ENCODE measurements at regions not wholly inside any gene's neighbourhood (a gene's known extent, or its start where the extent isn't known, plus 50 kb on each side); places are given as distances from the start of the nearest gene placed in this dataset.
A peak's percentile ranks its signal among the peaks of the same experiment; 100 is the strongest.

DNA sequence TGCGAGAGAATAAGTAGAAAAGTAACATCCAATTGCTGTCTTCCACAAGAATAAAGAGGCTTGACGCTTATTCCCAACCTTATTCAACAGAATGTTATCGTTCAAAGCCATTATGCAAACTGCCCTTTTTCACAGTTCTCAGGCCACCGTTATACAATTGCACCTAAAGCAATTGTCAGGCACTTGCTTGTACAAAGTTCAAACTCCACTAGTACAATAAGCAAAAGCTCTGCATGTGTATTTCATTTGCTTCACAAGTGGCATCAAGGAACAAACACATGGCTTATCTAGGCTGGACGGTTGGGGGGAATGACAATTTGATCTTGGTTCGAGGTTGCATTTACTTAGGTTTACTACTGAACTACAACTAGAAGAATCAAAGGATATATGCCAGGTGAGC is 815.6 kb downstream of the EFNB2 start:
- no peak overlapping the region for H3K27ac ChIP-seq
- ATAC-seq (no peak), DNase-seq (no peak)
- no peaks in the 10 kb centered on the region for H3K4me1 ChIP-seq
- H3K4me3 ChIP-seq: no peak overlapping the region
- WGBS, 2 donors: 52 to 60% methylated on average over 6 of the region's 6 CpGs
- intact Hi-C loops (cut with DNase I): no loop called here
- H3K36me3 ChIP-seq (replicated peaks in 1 of 2; ENCODE audit: insufficient read depth in 1 of 2, low read depth in 2 of 2): no peaks in the 10 kb centered on the region
- no peaks in the 10 kb centered on the region for H3K27me3 ChIP-seq
- no peak for TF ChIP-seq POLR2A (IDR thresholded peaks at IDR 0.05)
- TF ChIP-seq, protein P1, sequence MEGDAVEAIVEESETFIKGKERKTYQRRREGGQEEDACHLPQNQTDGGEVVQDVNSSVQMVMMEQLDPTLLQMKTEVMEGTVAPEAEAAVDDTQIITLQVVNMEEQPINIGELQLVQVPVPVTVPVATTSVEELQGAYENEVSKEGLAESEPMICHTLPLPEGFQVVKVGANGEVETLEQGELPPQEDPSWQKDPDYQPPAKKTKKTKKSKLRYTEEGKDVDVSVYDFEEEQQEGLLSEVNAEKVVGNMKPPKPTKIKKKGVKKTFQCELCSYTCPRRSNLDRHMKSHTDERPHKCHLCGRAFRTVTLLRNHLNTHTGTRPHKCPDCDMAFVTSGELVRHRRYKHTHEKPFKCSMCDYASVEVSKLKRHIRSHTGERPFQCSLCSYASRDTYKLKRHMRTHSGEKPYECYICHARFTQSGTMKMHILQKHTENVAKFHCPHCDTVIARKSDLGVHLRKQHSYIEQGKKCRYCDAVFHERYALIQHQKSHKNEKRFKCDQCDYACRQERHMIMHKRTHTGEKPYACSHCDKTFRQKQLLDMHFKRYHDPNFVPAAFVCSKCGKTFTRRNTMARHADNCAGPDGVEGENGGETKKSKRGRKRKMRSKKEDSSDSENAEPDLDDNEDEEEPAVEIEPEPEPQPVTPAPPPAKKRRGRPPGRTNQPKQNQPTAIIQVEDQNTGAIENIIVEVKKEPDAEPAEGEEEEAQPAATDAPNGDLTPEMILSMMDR (IDR thresholded peaks at IDR 0.05): no peak
- H3K9me3 ChIP-seq: no peaks in the 10 kb centered on the region

DNA sequence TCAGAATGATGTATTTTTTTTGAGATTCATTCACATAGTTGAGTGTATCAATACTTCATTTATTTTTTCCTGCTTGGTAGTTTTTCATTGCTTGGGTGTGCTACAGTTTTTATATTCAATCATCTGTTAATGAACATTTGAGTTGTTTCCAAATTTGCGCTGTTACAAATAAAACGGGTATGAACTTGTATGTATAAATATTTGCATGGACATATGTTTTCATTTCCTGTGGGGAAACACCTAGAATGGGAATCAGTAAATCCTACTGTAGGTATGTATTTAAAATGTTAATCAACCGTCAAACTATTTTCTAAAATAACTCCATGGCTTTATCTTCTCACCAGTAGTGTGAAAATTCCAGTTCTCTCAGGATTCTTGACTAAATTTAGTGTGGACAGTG is 826.3 kb downstream of the EFNB2 start:
- H3K9me3 ChIP-seq: no peaks in the 10 kb centered on the region
- 76 to 78% methylated on average over 3 of the region's 3 CpGs for WGBS, 2 donors
- H3K4me1 ChIP-seq: no peaks in the 10 kb centered on the region
- ATAC-seq (no peak), DNase-seq (no peak)
- H3K4me3 ChIP-seq: no peak overlapping the region
- no peak overlapping the region for H3K27ac ChIP-seq
- intact Hi-C loops (cut with DNase I): no loop called here
- no peaks in the 10 kb centered on the region for H3K27me3 ChIP-seq
- TF ChIP-seq, protein P1 (IDR thresholded peaks at IDR 0.05): no peak
- no peaks in the 10 kb centered on the region for H3K36me3 ChIP-seq (replicated peaks in 1 of 2; ENCODE audit: insufficient read depth in 1 of 2, low read depth in 2 of 2)

DNA sequence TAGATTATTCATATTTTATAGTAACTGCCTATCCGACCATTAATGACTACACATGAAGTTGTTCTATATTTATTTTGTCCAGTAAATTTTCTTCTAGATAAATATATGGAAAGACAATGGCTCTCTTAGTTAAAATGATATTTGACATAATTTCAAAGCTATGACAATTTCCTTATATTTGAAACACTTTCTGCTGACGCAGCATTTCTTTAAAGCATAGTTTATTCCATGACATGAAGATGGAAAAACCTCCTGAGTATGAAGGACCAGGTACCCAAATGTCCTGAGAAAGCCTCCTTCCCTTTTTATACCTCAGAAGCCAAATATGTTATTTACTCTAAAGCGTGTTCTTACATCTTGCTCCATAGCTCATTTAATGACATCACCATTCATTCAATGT is 831.6 kb downstream of the EFNB2 start:
- H3K27me3 ChIP-seq: no peaks in the 10 kb centered on the region
- no peaks in the 10 kb centered on the region for H3K9me3 ChIP-seq
- WGBS, 2 donors: 72 to 82% methylated on average over 3 of the region's 3 CpGs
- TF ChIP-seq, protein P1 (IDR thresholded peaks at IDR 0.05): no peak
- no peak for TF ChIP-seq POLR2A (IDR thresholded peaks at IDR 0.05)
- peaks cover 14% of the 10 kb centered on the region for H3K4me1 ChIP-seq
- DNase-seq: no peak
- intact Hi-C loops (cut with DNase I): no loop called here
- no peak overlapping the region for H3K27ac ChIP-seq
- ATAC-seq: no peak
- H3K36me3 ChIP-seq (replicated peaks in 1 of 2; ENCODE audit: insufficient read depth in 1 of 2, low read depth in 2 of 2): no peaks in the 10 kb centered on the region
- no peak overlapping the region for H3K4me3 ChIP-seq

DNA sequence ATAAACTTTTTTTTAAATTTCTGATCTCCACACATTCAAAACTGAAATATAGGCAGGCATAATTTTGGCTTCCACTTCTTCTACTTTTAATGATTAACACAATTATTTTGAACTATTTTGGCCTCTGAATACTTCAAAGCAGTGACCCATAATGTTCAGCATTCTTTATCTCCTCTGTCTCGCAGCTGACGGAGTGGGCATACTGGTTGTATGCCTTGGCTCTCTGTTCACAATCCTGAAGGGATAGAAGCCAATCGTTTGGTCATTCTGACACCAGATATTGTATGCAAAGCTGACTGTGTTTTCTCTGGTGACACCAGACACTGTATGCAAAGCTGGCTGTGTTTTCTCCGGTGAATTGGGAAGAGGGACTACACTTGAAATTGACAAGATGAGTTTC is 833.0 kb downstream of the EFNB2 start:
- Histone ChIP-seq H3K4me3 (no peak overlapping the region), H3K27me3 (no peaks in the 10 kb centered on the region), H3K9me3 (no peaks in the 10 kb centered on the region), H3K27ac (peak overlapping the region in 1 of 4 donors; percentile 20), H3K36me3 (replicated peaks in 1 of 2; ENCODE audit: insufficient read depth in 1 of 2, low read depth in 2 of 2) (no peaks in the 10 kb centered on the region), H3K4me1 (peaks cover 14% of the 10 kb centered on the region)
- intact Hi-C loops (cut with DNase I): no loop called here
- ATAC-seq: peak; percentile 83
- 16 to 19% methylated on average over 4 of the region's 4 CpGs for WGBS, 2 donors
- TF ChIP-seq, protein P1 (IDR thresholded peaks at IDR 0.05): no peak
- DNase-seq: peak in 3 of 4 donors; percentile 22 to 30 (median 30)

DNA sequence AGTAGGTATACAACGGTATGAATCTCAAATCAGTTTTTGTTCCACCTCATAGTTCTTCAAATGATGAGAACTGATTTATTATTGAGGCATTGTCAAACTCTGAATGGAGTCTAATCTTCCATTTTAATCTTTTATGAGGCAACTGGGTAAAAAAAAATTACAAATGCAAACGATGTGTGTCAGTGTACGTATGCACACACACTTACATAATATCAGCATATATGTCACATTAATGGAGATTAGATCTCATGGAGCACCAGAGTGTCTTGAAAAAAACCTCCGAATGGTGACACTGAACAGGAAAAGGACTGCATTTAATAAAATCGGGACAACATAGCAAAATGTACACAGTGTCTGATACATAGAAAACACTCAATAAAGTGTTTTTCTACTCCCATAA is 842.7 kb downstream of the EFNB2 start:
- Histone ChIP-seq H3K4me3 (no peak overlapping the region), H3K9me3 (no peaks in the 10 kb centered on the region), H3K4me1 (no peaks in the 10 kb centered on the region), H3K27ac (no peak overlapping the region), H3K27me3 (no peaks in the 10 kb centered on the region), H3K36me3 (replicated peaks in 1 of 2; ENCODE audit: insufficient read depth in 1 of 2, low read depth in 2 of 2) (no peaks in the 10 kb centered on the region)
- 74% methylated on average over 5 of the region's 5 CpGs for WGBS, 2 donors
- DNase-seq (no peak), ATAC-seq (no peak)
- intact Hi-C loops (cut with DNase I): no loop called here
- TF ChIP-seq POLR2A (IDR thresholded peaks at IDR 0.05): no peak
- TF ChIP-seq, protein P1 (IDR thresholded peaks at IDR 0.05): no peak
